GM21423 (cell line): ENCODE measurements at regions not wholly inside any gene's neighbourhood (a gene's known extent, or its start where the extent isn't known, plus 50 kb on each side); places are given as distances from the start of the nearest gene placed in this dataset.
"Not testable (repeated sequence)": the region's sequence is repeated elsewhere in the genome, so short reads cannot be mapped to it uniquely, and the experiment has no call there.

Source experiments
- ATAC-seq: cut with Tn5 transposase; IDR thresholded peaks from one replicate; pipeline ENCODE4 v1.9.1; 2021; ENCODE audit warnings: mild to moderate bottlenecking, moderate library complexity; ENCODE audit not compliant: unreplicated experiment

DNA sequence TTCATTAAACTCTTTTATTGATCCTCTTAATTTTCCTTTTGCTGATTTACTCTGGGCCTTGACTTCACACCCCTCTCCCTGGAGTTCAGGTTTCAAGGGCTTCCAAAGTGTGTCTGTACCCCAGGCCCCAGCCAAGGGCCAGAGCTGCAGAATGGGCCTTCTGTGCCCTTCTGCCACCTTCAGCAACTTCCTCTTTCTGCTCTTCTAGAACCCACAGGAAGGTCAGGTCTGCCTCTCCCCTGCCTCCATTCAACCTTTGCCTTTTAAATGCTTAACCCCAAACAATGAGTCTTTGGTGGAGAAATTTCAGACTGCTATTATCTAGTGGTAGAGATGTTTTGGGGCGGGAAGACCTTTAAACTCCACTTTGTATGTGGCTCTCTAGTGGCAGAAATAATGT, 63.1 kb downstream of the TSN start:
- no peak for ATAC-seq

DNA sequence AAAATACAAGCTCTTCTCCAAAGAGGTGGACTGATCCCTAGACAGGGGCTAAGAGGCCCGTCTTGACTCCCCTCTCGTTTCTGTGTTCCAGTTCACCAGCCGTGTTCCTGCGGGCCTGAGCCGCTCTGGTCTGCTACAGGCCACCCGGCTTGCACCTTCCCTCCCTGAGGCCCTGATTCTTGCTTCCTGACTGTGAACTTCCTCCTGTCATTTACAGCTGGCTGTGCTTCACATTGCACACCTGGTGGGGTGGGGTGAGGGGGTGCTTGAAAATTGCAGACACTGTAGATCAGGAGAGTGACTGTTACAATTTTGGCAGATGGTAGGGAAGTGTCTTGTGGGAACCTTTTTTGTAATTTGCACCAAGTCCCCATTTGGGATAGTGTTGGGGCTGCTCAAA, 64.4 kb downstream of the TSN start:
- no peak for ATAC-seq

GRCh38 chr2:121821476-121822158, 66.2 kb downstream of the TSN start:
- ATAC-seq = no peak

DNA sequence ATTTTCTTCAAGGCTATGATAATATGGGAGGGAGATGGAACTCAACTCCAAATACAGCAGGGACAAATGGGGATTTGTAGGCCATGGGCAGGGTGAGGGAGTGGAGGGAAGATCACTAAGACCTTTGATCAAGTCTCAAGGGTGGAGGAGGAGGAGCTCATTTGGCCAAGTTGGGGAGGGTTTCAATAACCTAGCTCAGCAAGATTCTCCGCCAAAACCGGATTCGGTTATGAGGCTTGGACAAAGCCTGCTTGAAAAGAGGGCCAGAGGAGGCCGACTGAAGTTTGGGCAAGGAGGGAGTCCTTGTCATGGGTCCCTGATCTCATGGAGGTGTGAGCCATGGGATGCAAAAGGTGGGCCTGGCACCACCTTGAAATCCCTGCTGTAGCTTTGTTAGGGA, 68.8 kb downstream of the TSN start:
- no peak for ATAC-seq

- ATAC-seq = no peak
Measured at GRCh38 chr2:121825003-121825950, 69.8 kb downstream of the TSN start.

GRCh38 chr2:121826036-121826435, 70.6 kb downstream of the TSN start:
- ATAC-seq = no peak

GRCh38 chr2:121828281-121828731, 72.9 kb downstream of the TSN start:
- no peak for ATAC-seq

DNA sequence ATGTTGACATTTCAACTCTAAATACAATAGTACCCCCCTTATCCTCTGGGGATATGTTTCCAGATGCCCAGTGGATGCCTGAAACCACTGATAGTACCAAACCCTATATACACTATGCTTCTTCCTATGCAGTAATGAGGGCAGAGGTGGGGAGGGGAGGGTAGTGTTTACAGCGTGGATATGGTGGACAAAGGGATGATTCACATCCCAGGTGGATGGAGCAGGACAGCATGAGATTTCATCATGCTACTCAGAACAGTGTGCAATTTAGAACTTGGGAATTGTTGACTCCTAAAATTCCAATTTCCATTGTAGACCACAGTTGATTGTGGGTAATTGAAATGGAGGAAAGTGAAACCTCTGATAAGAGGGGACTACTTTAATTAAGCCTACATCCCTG, 75.4 kb downstream of the TSN start:
- ATAC-seq = no peak

DNA sequence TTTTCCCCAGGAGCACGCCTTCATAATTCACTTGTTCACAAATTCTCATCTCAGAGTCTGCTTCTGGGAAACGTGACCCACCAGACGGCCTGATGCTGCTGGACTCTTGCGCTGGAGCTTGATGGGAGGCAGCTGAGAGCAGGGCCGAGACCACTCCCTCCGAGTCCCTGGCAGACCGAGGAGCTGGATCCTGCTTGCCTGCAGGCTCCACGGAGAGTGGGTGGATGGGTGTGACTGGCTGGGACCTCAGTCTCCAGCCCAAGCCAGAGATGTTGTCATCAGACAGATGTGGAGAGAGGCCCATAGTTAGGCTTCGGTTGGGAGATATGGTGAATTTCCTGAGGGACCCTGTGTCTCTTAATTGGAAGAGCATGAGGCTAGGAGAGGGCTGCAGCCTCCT, 76.4 kb downstream of the TSN start:
- no peak for ATAC-seq

GRCh38 chr2:121832412-121833357, 77.2 kb downstream of the TSN start:
- ATAC-seq = no peak

- no peak for ATAC-seq
Measured at GRCh38 chr2:121833358-121833723, 77.9 kb downstream of the TSN start.

DNA sequence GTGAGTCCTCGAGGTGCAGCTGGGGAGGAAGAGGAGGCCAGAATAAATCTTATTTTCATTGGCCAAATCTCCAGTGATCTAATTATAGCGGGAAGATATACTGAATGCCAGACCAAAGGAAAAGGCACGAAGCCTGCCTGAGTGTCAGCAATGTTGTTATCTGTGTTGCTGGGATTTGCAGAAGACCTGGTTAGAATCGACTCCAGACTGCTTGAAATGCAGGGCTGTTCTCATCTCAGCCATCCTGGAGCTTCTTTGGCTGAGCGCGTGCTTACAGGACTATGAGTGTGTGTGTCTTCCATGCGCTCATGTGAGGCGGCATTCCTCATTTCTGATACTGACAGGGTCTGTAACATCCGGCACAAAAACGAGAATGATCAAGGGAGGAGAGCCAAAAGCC, 81.2 kb downstream of the TSN start:
- no peak for ATAC-seq

GRCh38 chr2:121837591-121837990, 82.1 kb downstream of the TSN start:
- ATAC-seq = no peak

- ATAC-seq = no peak
Measured at GRCh38 chr2:121838551-121838950, 83.1 kb downstream of the TSN start.

DNA sequence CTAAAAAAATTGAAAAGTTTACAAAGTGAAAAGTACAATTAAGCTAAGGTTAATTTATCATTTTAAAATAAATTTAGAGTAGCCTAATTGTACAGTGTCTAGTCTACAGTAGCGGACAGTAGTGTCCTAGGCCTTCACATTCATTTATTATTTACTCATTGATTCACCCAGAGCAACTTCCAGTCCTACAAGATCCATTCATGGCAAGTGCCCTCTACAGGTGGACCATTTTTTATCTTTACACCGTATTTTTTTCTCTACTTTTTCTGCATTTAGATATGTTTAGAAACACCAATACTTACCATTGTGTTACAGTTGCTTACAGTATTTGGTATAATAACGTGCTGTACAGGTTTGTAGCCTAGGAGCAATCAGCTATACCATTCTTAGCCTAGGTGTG, 84.1 kb downstream of the TSN start:
- no peak for ATAC-seq

GRCh38 chr2:121849236-121849635, 93.8 kb downstream of the TSN start:
- no peak for ATAC-seq

DNA sequence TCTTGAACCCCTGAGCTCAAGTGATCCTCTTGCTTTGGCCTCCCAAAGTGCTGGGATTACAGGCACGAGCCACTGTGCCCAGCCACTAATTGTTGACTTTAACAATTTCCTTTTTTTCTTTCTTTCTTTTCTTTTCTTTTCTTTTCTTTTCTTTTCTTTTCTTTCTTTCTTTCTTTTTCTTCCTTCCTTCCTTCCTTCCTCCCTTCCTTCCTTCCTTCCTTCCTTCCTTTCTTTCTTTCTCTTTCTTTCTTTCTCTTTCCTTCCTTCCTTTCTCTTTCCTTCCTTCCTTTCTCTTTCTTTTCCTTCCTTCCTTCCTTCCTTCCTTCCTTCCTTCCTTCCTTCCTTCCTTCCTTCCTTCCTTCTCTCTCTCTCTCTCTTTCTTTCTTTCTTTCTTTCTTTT, 97.7 kb downstream of the TSN start:
- ATAC-seq = not testable (repeated sequence)

DNA sequence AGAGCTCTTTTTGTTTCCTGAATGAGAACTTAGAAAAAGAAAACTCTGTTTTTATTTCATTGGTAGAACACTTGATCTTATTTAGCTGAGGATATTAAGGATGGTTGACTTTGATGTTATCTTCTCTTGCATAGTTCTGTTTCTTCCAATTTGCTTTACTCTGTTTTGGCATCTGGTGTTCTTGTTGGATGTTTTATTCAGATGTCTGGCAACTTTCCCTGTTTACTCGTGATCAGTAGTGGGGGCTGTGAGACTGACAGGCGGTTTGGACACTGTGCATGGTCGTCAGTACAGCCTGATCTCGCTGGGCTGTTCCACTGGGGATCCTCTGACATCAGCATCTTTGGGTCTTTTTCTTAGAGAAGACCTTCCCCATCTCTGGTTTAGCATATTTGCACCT, 100.1 kb downstream of the TSN start:
- no peak for ATAC-seq

GRCh38 chr2:121856360-121856759, 100.9 kb downstream of the TSN start:
- no peak for ATAC-seq

DNA sequence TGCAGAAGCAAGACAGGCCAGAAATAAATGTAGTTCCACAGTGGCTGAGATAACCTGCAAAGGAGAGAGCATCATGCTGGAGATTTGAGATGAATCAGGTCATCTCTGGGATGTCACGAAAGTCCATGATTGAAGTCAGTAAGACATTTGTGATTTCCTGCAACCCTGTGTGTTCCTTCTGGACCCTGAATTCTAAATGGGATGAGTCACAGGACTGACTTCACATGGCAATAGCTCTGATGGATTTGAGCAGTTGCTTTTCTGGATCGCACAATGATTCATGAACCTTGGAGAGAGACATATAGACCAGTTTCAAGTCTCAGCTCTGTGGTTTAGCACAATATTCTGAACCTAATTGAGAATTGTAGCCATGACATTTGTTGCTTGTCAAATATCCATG, 102.9 kb downstream of the TSN start:
- no peak for ATAC-seq

GRCh38 chr2:121858847-121859246, 103.4 kb downstream of the TSN start:
- ATAC-seq = no peak
